Stomach (tissue), 8 donors: ENCODE measurements at regions not wholly inside any gene's neighbourhood (a gene's known extent, or its start where the extent isn't known, plus 50 kb on each side); places are given as distances from the start of the nearest gene placed in this dataset.

ENCODE experiments used
- DNase-seq, 2 donors: peaks; one replicate each; pipeline versions ENCODE4 v3.0.0 to v3.0.0-alpha.2; 2013 to 2019
- H3K27ac ChIP-seq, 5 donors: fragments of 200-600 bp in 4 of 5; sonication (generic) in 4 of 5; one replicate each; pipeline ENCODE4 v1.5.1; 2013 to 2019; ENCODE audit warnings: mild to moderate bottlenecking in 1 of 5, moderate library complexity in 1 of 5
- H3K27me3 ChIP-seq, 3 donors: fragments of 200-600 bp; sonication (generic); one replicate each; pipeline ENCODE4 v1.5.1; 2017 to 2019; ENCODE audit warnings: mixed run types in 1 of 3
- H3K36me3 ChIP-seq, 4 donors: fragments of 200-600 bp; sonication (generic); 1 replicate in 3 of 4; 2 replicates in 1 of 4; pipeline ENCODE4 v1.5.1; 2016 to 2019
- H3K4me1 ChIP-seq, 4 donors: fragments of 200-600 bp; sonication (generic); one replicate each; pipeline ENCODE4 v1.5.1; 2016 to 2019
- H3K4me3 ChIP-seq, 4 donors: fragments of 200-600 bp; sonication (generic) in 3 of 4; one replicate each; pipeline ENCODE4 v1.5.1; 2016 to 2019; ENCODE audit warnings: mild to moderate bottlenecking in 1 of 4
- H3K9me3 ChIP-seq, 4 donors: fragments of 200-600 bp; sonication (generic); one replicate each; pipeline ENCODE4 v1.5.1; 2016 to 2019
- EP300 ChIP-seq: sonication (generic); formaldehyde crosslinking; IDR thresholded peaks from one replicate; pipeline ENCODE4 v1.6.1; 2017; ENCODE audit warnings: antibody characterized with exemption
- POLR2A ChIP-seq, 4 donors: fragments of 450-650 bp; IDR thresholded peaks; one replicate each; pipeline ENCODE4 v1.6.1; 2016; ENCODE audit warnings: antibody characterized with exemption in 4 of 4, control low read depth in 2 of 4, mild to moderate bottlenecking in 1 of 4, moderate library complexity in 1 of 4
- POLR2AphosphoS5 ChIP-seq, 3 donors: sonication (generic); formaldehyde crosslinking; IDR thresholded peaks; one replicate each; pipeline ENCODE4 v1.6.1; 2016; ENCODE audit warnings: antibody characterized with exemption in 3 of 3
- WGBS, 5 donors: extraction: QIAGEN DNeasy Blood & Tissue Kit in 3 of 5; methylation state at CpG; one replicate each; pipeline versions ENCODE4 v1.1.5 to v1.1.7; 2013 to 2018; 5-methylcytosine and 5-hydroxymethylcytosine counted together
- intact Hi-C: fragments of 100-400 bp; cut with DNase I; formaldehyde crosslinking; loops from one replicate; pipeline ENCODE4 v1.15.1; 2023; ENCODE audit warnings: low total_unique reads
- TF ChIP-seq, protein P1 (sequence below), 7 experiments: fragments of 450-650 bp in 4 of 7; fragments of 200-600 bp in 3 of 7; sonication (generic) in 3 of 7; IDR thresholded peaks; one replicate each; pipeline ENCODE4 v1.5.1; 2016 to 2019; ENCODE audit warnings: antibody characterized with exemption in 7 of 7, control low read depth in 2 of 7, mild to moderate bottlenecking in 1 of 7
- donor health status: healthy with polysubstance abuse.
- donor health status: Bipolar disorder and iron deficiency.
- donor health status: healthy.

DNA sequence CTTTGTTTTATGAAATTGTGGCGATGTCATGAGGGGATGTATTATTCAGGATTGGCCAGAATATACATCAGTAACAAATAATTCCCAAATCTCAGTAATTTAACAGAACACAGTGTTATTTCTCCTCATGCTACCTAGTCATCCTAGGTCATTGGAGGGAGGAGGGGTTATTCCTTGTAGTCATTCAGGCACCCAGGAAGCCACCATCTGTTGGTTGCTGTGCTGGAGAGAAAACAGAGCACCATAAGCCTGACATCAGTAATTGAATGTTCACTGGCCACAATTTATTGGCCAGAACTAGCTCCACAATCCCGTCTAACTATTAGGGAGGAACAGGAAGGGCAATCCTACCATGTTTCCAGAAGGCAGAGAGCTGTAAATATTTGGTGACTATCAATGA is 303.5 kb upstream of the CELF4 start:
- TF ChIP-seq POLR2A (IDR thresholded peaks at IDR 0.05) (no peak), EP300 (no peak), POLR2AphosphoS5 (IDR thresholded peaks at IDR 0.05) (no peak)
- TF ChIP-seq, protein P1, sequence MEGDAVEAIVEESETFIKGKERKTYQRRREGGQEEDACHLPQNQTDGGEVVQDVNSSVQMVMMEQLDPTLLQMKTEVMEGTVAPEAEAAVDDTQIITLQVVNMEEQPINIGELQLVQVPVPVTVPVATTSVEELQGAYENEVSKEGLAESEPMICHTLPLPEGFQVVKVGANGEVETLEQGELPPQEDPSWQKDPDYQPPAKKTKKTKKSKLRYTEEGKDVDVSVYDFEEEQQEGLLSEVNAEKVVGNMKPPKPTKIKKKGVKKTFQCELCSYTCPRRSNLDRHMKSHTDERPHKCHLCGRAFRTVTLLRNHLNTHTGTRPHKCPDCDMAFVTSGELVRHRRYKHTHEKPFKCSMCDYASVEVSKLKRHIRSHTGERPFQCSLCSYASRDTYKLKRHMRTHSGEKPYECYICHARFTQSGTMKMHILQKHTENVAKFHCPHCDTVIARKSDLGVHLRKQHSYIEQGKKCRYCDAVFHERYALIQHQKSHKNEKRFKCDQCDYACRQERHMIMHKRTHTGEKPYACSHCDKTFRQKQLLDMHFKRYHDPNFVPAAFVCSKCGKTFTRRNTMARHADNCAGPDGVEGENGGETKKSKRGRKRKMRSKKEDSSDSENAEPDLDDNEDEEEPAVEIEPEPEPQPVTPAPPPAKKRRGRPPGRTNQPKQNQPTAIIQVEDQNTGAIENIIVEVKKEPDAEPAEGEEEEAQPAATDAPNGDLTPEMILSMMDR (IDR thresholded peaks at IDR 0.05) = no peak
- H3K27me3 ChIP-seq = no peaks in the 10 kb centered on the region
- no peaks in the 10 kb centered on the region for H3K9me3 ChIP-seq
- WGBS, 5 donors = 50 to 73% (median 70%) methylated on average over 2 of the region's 2 CpGs
- no peak for DNase-seq
- no peak overlapping the region for H3K27ac ChIP-seq
- intact Hi-C loops = no loop called here
- H3K4me1 ChIP-seq = no peaks in the 10 kb centered on the region
- H3K4me3 ChIP-seq = no peak overlapping the region
- no peaks in the 10 kb centered on the region for H3K36me3 ChIP-seq

DNA sequence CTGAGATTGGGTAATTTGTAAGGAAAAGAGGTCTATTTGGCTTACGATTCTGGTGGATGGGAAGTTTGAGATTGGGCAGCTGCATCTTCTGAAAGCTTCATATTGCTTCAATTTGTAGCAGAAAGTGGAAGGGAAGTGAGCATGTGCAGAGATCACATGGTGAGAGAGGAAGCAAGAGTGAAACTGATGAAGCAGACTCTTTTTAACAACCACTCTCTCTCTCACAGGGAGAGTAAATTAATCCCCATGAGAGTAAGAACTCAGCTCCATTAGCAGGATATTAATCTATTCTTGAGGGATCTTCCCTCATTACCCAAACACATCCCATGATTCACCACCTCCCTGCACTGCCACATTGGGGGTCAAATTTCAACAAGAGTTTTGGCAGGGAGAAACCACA is 298.5 kb upstream of the CELF4 start:
- no peak overlapping the region for H3K27ac ChIP-seq
- intact Hi-C loops = no loop called here
- DNase-seq = no peak
- H3K36me3 ChIP-seq = no peaks in the 10 kb centered on the region
- TF ChIP-seq, protein P1 (IDR thresholded peaks at IDR 0.05) = no peak
- TF ChIP-seq EP300 (no peak), POLR2AphosphoS5 (IDR thresholded peaks at IDR 0.05) (no peak), POLR2A (IDR thresholded peaks at IDR 0.05) (no peak)
- no peak overlapping the region for H3K4me3 ChIP-seq
- no peaks in the 10 kb centered on the region for H3K27me3 ChIP-seq
- 71 to 94% (median 92%) methylated on average over 1 of the region's 1 CpG for WGBS, 5 donors
- no peaks in the 10 kb centered on the region for H3K4me1 ChIP-seq
- no peaks in the 10 kb centered on the region for H3K9me3 ChIP-seq

DNA sequence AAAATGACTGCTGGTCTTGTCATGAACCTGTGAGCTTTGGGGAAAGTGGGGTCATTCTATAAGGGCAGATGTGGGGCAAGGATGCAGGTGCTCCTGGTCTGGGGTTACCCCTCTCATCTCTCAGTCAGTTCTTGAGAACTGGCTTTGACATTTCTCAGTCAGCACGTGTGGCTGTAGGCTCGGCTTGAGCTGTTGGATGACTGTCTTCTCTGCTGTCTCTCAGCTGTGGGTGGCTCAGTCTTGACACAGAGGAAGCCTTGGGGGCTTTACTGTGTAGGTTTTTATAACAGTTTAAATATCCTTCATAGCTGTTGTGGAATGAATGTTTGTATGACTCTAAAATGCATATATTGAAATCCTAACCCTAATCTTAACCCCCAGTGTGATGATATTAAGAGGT is 296.4 kb upstream of the CELF4 start:
- Histone ChIP-seq H3K27me3 (no peaks in the 10 kb centered on the region), H3K9me3 (no peaks in the 10 kb centered on the region), H3K4me3 (no peak overlapping the region), H3K36me3 (no peaks in the 10 kb centered on the region), H3K4me1 (no peaks in the 10 kb centered on the region), H3K27ac (no peak overlapping the region)
- WGBS, 5 donors = 46 to 76% (median 69%) methylated on average over 2 of the region's 2 CpGs; no CpG with 5 or more reads in 1 of the 5 donors
- TF ChIP-seq, protein P1 (IDR thresholded peaks at IDR 0.05) = no peak
- TF ChIP-seq POLR2A (IDR thresholded peaks at IDR 0.05) = no peak
- no peak for TF ChIP-seq POLR2AphosphoS5 (IDR thresholded peaks at IDR 0.05)
- no peak for TF ChIP-seq EP300
- DNase-seq = no peak
- intact Hi-C loops = no loop called here

- H3K4me1 ChIP-seq = no peaks in the 10 kb centered on the region
- TF ChIP-seq, protein P1 (IDR thresholded peaks at IDR 0.05) = no peak
- WGBS, 5 donors = 60 to 67% (median 63%) methylated on average over 3 of the region's 3 CpGs
- no peak overlapping the region for H3K4me3 ChIP-seq
- no peak for DNase-seq
- no peaks in the 10 kb centered on the region for H3K36me3 ChIP-seq
- intact Hi-C loops = no loop called here
- H3K9me3 ChIP-seq = peaks cover 0 to 10% (median 2%) of the 10 kb centered on the region in 4 donors
- H3K27me3 ChIP-seq = no peaks in the 10 kb centered on the region
- no peak overlapping the region for H3K27ac ChIP-seq
These were observed 288.8 kb upstream of the CELF4 start for GRCh38 chr18:37854396-37854795.
